ENCODE measurements at regions not wholly inside any gene's neighbourhood (a gene's known extent, or its start where the extent isn't known, plus 50 kb on each side); places are given as distances from the start of the nearest gene placed in this dataset.

DNA sequence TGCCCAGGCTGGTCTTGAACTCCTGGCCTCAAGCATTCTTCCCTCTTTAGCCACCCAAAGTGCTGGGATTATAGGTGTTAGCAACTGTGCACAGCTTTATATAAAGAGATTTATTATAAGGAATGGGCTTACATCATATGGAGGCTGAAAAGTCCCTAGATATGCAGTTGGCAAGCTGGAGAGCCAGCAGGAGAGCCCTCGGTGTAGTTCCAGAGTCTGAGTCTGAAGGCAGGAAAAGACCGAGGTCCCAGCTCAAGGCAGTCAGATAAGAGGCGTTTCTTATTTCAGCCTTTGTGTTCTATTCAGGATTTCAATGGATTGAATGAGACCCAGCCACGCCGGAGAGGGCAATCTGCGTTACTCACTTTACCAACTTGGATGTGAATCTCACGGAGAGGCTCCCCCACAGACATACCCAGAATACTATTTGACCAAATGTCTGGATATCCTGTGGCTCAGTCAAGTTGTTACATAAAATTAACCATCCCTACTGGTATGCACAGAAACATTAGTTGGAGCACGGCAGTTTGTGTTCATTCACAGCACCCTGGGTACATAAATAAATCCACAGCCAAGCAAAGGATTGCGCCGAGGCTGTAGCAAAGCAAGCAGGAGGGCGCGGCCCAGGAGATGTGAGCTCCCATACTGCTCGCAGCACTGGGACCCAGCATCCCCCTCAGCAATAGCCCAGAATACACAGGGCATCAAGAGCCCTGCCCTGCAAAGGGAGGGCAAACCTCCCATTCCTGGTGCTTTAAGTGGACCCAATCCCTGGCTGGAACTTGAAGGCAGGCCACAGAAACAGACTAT lies 158.4 kb upstream of the ZNF32 start:
- peaks cover 0 to 6% (median 0%) of the 10 kb centered on the region in 4 donors for H3K4me1 ChIP-seq
- no peaks in the 10 kb centered on the region for H3K36me3 ChIP-seq
- no peak for TF ChIP-seq EP300 (IDR thresholded peaks at IDR 0.05; ENCODE audit: low read depth)
- TF ChIP-seq POLR2A (IDR thresholded peaks at IDR 0.05): no peak
- TF ChIP-seq, protein P1, sequence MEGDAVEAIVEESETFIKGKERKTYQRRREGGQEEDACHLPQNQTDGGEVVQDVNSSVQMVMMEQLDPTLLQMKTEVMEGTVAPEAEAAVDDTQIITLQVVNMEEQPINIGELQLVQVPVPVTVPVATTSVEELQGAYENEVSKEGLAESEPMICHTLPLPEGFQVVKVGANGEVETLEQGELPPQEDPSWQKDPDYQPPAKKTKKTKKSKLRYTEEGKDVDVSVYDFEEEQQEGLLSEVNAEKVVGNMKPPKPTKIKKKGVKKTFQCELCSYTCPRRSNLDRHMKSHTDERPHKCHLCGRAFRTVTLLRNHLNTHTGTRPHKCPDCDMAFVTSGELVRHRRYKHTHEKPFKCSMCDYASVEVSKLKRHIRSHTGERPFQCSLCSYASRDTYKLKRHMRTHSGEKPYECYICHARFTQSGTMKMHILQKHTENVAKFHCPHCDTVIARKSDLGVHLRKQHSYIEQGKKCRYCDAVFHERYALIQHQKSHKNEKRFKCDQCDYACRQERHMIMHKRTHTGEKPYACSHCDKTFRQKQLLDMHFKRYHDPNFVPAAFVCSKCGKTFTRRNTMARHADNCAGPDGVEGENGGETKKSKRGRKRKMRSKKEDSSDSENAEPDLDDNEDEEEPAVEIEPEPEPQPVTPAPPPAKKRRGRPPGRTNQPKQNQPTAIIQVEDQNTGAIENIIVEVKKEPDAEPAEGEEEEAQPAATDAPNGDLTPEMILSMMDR (IDR thresholded peaks at IDR 0.05): no peak
- no peak for TF ChIP-seq POLR2AphosphoS5 (IDR thresholded peaks at IDR 0.05)
- H3K27me3 ChIP-seq: no peaks in the 10 kb centered on the region
- no peaks in the 10 kb centered on the region for H3K9me3 ChIP-seq
- no peak overlapping the region for H3K4me3 ChIP-seq
- no peak for DNase-seq
- intact Hi-C loops (cut with DNase I; ENCODE audit: low total_unique reads): no loop called here
- in situ Hi-C loops (cut with MboI; ENCODE audit: low pct_ligation_motif_present in 1 of 4, low pct_unique_long_range_greater_than_20kb in 1 of 4, low sequenced_read_pairs in 3 of 4): no loop called here
- H3K27ac ChIP-seq: no peak overlapping the region
- 87% methylated on average over 13 of the region's 13 CpGs; no CpG with 5 or more reads in 1 of the 2 donors for WGBS, 2 donors (ENCODE audit: low coverage in 1 of 2)

DNA sequence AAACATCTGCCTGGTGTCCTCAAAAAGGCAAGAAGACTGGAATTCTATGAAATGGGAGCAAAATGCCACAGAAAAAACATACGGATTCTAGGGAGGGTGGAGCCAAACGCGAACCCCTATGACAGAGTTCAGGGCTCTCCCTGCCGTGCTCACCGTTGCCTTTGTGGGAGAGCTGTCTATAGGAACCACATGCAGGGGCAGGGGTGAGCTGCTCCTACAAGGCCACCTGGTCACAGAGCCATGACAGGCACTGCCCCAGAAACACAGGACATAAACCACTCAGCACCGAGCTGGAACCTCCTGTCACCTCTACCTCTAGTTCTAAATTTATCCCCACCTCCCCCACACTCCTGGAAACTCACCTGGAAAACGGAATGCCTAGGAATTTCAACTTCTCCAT lies 155.1 kb upstream of the ZNF32 start:
- in situ Hi-C loops (cut with MboI; ENCODE audit: low pct_ligation_motif_present in 1 of 4, low pct_unique_long_range_greater_than_20kb in 1 of 4, low sequenced_read_pairs in 3 of 4) (no loop called here), intact Hi-C loops (cut with DNase I; ENCODE audit: low total_unique reads) (loop anchor here (2.0 kb wide), 1 partner anchor 27 kb away; no protein-coding TSS in a partner anchor)
- no peak overlapping the region for H3K4me3 ChIP-seq
- no peaks in the 10 kb centered on the region for H3K27me3 ChIP-seq
- H3K4me1 ChIP-seq: no peaks in the 10 kb centered on the region
- H3K9me3 ChIP-seq: no peaks in the 10 kb centered on the region
- TF ChIP-seq POLR2AphosphoS5 (IDR thresholded peaks at IDR 0.05) (no peak), EP300 (IDR thresholded peaks at IDR 0.05; ENCODE audit: low read depth) (no peak), POLR2A (IDR thresholded peaks at IDR 0.05) (no peak)
- TF ChIP-seq, protein P1 (IDR thresholded peaks at IDR 0.05): no peak
- no peak for DNase-seq
- no peaks in the 10 kb centered on the region for H3K36me3 ChIP-seq
- WGBS, 2 donors (ENCODE audit: low coverage in 1 of 2): 56 to 73% methylated on average over 5 to 7 of the region's 7 CpGs
- H3K27ac ChIP-seq: no peak overlapping the region

DNA sequence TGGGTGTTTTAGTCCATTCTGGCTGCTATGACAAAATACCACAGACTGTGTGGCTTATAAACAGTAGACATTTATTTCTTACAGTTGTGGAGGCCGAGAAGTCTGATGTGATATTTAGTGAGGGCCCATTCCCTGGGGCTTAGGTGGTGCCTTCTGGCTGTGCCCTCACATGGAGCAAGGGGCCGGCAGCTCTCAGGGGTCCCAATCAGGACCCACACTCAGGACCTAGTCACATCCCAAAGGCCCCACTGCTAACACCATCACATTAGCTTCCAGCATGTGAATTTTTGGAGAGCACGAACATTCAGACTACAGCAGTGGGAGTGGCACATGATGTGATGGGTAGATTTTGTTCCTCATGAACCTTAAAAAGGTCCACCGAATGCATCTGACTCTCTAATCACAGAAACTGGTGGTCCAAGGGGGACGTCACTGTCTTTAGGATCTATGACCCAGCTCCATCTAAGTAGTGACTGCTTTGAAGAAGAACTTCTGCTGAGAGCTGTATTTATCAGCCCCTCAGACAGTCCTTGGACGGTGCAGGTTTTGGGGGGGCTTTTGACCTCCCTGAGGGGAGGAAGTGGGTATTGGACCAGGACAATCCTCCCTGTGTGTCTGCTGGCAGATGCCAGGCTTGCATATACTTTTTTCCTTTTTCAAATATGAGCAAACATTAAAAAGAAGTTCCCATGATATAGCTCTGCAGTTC lies 154.5 kb upstream of the ZNF32 start:
- DNase-seq: no peak

DNA sequence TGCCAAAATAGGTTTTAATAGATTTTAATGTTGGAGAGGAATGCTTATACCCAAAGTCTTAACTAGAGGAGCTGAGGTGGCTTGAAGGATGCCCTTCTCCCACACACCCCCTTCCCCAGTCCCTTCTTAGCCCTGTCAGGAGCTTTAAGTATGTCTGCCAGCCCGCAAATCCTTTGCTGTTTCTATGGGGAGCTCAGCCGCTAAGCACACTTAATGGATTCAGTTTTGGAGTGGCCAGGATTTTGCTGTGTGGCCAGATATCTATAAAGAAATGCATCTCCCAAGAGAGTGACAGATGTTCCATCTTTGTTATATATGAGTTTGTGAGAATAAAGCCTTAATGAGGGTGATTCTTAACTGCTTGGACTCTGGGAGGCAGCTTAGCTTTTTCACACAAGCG lies 152.9 kb upstream of the ZNF32 start:
- H3K4me1 ChIP-seq: no peaks in the 10 kb centered on the region
- no peak overlapping the region for H3K27ac ChIP-seq
- in situ Hi-C loops (cut with MboI; ENCODE audit: low pct_ligation_motif_present in 1 of 4, low pct_unique_long_range_greater_than_20kb in 1 of 4, low sequenced_read_pairs in 3 of 4) (no loop called here), intact Hi-C loops (cut with DNase I; ENCODE audit: low total_unique reads) (loop anchor here (2.0 kb wide), 1 partner anchor 29 kb away; no protein-coding TSS in a partner anchor)
- no peaks in the 10 kb centered on the region for H3K9me3 ChIP-seq
- H3K27me3 ChIP-seq: no peaks in the 10 kb centered on the region
- H3K36me3 ChIP-seq: no peaks in the 10 kb centered on the region
- WGBS, 2 donors (ENCODE audit: low coverage in 1 of 2): 88% methylated on average over 3 of the region's 3 CpGs; no CpG with 5 or more reads in 1 of the 2 donors
- TF ChIP-seq EP300 (IDR thresholded peaks at IDR 0.05; ENCODE audit: low read depth) (no peak), POLR2AphosphoS5 (IDR thresholded peaks at IDR 0.05) (no peak), POLR2A (IDR thresholded peaks at IDR 0.05) (no peak)
- TF ChIP-seq, protein P1 (IDR thresholded peaks at IDR 0.05): no peak
- H3K4me3 ChIP-seq: no peak overlapping the region
- DNase-seq: no peak

More for the DNA sequence above, 154.5 kb upstream of the ZNF32 start:
- no peak for TF ChIP-seq POLR2A (IDR thresholded peaks at IDR 0.05)
- Histone ChIP-seq H3K9me3 (no peaks in the 10 kb centered on the region), H3K27me3 (no peaks in the 10 kb centered on the region), H3K36me3 (no peaks in the 10 kb centered on the region), H3K4me3 (no peak overlapping the region), H3K27ac (no peak overlapping the region), H3K4me1 (no peaks in the 10 kb centered on the region)
- intact Hi-C loops (cut with DNase I; ENCODE audit: low total_unique reads): loop anchor here (2.0 kb wide), 1 partner anchor 28 kb away; no protein-coding TSS in a partner anchor
- in situ Hi-C loops (cut with MboI; ENCODE audit: low pct_ligation_motif_present in 1 of 4, low pct_unique_long_range_greater_than_20kb in 1 of 4, low sequenced_read_pairs in 3 of 4): no loop called here
- 70 to 90% methylated on average over 1 to 6 of the region's 6 CpGs for WGBS, 2 donors (ENCODE audit: low coverage in 1 of 2)

Data from transverse colon (tissue), 4 donors.